Ureter (tissue), 1 donor: ENCODE measurements at regions not wholly inside any gene's neighbourhood (a gene's known extent, or its start where the extent isn't known, plus 50 kb on each side); places are given as distances from the start of the nearest gene placed in this dataset.
"Not testable (repeated sequence)": the region's sequence is repeated elsewhere in the genome, so short reads cannot be mapped to it uniquely, and the experiment has no call there.

ENCODE experiments used
- DNase-seq: peaks from one replicate; pipeline ENCODE4 v3.0.0-alpha.2; 2020; ENCODE audit warnings: low spot score
- donor health status: DM: yes; HTN: yes; CAD: no.

DNA sequence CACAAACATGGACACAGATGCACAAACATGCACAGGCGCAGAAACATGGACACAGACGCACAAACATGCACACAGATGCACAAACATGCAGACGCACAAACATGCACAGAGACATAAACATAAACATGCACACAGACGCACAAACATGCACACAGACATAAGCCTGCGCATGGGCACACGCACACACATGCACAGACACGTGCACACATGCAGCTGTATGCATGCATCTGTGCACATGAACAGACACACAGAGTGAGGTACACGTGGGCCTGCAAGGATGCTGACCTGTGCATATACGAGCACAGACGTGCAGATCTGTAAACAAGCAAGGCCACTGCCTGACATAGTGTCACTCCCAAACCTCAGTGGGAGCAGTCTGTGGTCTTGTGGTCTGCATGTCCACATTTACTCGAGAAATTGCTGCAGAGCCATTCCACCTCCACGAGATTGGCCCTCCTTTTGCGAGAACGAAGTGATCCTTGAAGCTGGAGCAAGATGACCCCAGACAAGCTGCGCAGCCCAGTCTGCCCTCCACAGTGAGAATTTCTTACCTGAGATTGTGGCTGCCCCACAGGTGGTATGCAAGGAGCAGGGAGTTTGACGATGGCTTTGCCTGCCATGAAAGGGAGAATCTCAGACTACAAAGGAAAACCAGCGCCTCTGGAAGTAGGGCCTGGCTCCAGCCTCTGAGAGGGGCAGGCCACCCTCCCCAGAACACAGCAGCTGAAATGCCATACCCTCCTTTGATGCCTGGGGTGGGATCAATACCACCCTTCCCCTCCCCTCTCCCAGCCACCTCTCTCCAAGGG is 299.9 kb downstream of the BRD1 start:
- no peak for DNase-seq

DNA sequence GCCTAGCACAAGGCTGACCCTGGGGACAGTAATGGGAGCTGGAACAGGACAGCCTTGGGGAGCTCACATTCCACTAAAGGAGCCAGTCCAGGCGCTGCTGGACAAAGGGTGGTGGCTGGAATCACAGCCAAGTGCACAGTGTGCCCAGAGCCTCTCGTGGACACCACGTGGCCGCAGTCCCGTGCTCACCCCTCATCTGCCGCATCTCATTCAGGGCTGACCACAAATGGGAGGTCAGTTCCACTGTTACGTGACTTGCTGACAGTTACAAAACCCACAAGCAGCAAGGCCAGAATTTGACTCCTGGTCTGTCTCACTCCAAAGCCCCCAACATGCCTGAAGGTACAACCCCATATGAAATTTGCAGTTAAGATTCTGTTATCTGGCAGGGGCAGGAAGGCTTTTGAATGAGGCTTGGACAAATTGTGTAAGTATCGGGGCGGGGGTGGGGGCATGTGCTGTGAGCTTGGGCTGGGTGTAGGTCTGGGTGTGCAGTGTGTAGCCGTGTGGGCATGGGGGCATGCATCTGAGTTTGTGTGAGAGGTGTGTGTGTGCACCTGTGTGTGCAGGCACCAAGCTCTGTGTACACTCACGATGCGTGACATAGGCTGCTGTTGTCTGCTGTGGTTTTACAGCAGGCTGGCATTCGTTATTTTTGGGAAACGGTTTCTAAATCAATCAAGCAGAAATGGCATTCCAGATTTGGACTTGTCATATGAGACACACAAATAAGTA is 301.7 kb downstream of the BRD1 start:
- no peak for DNase-seq

DNA sequence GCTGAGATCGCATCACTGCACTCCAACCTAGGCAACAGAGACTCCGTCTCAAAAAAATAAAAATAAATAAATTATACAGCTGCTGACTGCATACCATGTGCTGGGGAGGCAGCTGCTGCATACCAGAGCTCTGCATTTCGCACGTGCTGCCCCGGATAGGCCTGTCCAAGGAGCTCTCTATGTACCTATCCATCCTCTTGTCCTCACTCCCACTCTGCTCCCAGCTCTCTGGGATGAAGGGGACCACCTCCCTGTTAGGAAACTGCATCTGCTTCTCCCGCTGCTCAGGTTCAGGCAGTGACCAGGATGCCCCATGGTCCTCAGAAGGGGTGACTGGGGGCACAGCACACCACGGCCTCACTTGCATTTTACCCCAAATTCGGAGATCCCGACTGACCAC is 302.3 kb downstream of the BRD1 start:
- DNase-seq = no peak

DNA sequence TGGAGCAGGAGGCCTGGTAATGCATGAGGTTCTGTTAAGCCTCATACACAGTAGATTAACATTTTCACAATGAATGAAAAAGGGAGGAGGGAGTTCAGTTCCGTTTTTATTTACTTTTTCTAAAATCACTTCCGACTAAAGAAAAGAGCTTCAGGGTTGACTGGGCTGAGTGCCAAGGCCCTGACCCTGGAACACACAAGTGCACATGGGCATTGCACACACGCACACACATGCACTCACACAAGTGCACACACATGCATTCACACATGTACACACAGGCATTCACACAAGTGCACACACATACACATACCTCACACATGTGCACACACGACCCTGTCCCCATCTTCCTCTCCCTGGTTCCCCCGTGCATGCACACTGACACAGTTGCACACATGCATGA is 303.3 kb downstream of the BRD1 start:
- DNase-seq = no peak

DNA sequence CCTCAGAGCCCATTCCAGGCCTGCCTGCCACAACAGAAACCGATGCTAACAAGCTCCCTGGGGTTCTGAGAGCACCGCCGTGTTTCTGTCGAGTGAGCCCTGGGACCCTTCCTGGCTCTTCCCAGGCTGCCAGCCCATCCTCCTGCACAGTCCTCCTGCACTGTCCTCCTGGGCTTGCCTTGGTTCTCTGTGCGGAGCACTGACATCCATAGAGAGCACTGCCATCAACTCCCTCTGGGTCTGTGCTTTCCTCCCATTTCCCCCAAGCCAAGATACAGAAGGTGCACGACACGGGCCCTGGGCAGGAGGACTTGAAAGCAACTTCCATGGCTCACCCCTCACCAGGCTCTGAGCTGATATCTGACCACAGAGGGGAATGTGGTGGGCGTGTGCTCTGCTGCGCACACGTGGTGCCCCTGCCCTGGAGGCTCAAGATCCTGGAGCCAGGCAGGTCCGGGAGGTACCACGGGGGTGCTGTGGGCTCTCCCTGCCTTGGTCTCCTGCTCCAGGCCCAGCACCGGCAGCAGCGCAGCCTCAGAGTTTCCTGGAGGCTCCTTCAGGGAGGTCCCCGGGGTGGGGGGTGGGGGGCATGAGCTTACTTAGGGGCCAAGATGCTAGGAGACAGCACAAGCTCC is 304.2 kb downstream of the BRD1 start:
- DNase-seq = no peak

DNA sequence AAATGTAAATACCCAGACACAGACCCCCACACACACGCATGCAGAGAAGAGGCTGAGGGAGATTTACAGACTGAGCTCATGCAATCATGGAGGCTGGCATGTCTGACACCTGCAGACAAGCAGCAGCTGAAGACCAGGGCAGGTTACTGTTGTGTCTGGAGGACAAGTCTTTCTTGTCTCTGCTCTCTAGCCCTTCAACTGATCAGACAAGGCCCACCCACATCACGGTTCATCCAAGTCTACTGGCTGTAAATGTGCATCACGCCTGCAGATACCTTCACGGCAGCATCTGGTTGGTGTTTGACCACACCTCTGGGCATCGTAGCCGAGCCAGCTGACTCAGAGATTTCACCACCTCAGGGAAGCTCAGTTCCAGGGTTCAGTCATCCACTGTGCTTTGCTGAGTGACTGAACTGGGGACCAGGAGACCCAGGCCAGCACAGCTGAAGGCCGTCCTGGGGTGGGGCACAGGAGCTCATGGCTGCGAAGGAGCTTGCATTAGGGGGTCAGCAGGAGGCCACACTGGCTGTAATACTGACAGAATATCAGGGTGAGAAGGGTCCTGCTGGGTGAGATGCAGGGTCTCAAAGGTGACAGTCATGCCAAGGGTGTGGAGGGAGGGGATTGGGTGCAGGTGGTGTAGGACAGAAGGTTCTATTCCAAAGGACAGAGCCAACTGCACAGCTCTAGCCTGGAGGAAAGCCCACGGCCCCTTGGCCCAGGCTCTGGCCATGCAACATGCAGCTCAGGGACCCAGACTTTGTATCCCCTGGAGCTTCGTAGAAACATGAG is 304.9 kb downstream of the BRD1 start:
- DNase-seq = no peak

DNA sequence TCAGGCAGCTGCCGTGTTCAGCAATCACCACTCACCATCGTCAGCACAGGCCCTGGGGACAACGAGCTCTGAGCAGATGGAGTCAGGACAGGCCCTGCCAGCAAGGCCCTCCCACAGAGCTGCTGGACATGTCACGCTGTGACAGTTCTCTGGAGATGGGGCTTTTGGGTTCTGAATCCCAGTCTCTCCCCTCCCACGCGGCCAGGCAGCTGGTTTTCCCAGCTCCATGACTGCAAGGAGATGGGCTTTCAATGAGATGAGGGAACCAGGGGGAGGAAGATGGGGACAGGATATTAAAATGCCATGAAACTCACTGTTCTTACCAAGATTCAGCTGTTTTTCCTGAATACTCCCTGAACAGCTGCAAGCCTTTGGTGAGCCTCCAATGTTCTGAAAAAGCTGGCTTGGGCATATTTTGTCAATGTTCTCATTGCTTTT is 305.9 kb downstream of the BRD1 start:
- DNase-seq = no peak

DNA sequence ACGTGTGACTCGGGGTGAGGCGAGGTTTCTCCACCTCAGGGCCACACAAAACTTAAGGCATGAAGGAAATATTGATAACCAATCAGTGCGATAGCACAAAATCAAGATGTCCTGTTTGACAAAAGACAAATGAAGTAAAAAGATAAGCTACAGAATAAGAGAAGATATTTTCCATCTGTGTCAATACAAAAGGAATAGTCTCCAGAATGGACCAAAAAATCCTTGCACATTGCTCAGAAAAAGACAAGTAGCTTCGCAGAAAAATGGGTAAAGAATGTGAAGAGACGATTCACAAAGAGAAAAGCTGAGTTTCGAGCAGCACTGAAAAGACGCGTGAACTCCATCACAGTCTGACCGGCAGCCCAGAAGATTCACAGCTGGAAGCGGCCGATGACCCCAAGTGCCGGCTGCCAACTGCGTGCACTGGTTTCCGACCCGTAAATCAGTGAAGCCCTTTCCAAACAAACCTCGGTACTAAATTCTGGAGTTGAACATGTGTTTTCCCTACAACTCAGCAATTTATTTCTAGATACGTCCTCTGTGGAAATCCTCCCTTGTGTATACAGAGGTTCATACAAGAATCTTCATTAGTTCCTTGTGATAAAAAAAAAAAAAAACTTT is 308.4 kb downstream of the BRD1 start:
- no peak for DNase-seq

DNA sequence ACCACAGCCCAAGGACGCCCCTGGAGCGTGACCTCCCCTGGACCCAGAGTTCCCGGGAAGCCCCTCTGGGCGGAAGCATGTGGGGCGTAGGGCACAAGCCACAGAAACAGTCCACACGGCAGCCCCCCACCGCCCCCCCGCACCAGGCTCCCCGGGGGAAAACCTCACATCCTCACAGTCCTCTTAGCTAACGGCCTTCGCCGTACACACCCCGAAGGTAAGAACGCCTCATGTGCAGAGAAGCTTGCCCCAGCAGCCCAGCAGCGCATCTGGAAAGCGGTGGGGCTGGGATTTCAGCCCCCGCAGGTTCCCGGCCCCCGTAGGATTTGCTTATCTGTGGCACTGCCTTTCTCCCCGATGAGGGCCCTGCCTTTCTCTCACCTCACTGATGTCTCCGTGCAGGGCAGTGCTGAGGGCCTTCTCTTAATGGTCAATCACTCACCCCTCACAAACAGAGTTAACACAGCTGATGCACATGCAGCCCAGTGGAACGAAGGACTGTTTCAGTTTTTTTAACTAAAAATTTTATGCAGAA is 309.2 kb downstream of the BRD1 start:
- no peak for DNase-seq

DNA sequence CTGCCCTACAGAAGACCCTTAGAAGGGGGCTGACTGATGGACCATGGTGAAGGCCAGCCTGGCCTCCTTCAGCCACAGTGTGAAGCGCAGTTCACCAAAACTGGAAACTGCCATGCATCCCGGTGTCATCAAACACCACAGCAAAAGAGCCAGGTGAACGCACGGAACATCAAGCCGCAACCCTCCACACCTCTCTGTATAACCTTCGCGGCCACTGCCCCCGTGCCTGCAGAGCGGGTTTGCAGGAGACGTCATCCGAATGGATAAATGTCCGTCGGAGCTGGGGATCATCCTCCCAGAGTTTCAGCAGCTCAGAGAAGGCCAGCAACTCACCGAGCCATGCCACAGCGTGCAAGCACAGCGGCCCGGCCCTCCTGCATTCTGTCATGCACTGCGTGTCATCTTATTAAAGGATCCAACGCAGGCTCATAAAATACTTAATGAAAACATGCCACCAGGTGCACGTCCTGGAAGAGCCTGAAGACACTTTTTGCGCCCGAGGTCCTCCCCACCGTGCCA is 309.9 kb downstream of the BRD1 start:
- no peak for DNase-seq

DNA sequence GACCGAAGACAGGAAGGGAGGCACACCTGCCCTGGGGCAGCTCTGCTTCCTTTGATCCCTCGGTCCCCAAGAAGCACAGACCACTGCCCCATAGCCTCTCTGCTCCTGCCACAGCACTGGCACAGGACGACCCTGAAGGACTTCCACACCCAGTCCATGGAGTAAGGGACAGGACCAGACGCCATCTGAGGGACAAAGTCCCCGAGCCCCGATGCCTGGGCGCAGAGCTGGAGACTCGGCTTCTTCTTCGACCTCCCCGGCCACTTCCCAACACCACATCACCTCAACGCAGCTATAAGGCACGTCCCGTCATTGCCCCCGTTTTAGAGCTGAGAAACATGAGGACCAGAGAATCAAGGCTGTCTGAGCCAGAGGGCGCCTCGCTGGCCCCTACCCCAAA is 310.5 kb downstream of the BRD1 start:
- no peak for DNase-seq

DNA sequence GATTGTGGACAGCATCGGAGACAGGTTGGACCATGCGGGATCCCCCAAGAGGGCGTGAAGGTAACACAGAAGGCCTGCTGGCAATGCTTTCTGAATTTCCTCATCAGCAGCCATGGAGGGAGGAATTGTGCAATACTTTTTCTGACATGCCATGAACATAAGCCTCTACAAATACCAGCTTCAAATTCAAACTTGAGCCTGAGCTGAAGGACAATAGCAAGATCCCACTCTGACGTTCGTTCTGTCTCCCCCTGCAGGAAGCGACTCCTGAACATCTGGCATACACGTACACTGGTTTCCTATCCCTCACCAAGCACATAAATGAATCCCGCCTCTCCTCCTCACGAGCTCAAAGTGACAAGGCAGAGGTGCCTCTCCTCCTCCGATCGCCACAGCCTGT is 312.2 kb downstream of the BRD1 start:
- no peak for DNase-seq

DNA sequence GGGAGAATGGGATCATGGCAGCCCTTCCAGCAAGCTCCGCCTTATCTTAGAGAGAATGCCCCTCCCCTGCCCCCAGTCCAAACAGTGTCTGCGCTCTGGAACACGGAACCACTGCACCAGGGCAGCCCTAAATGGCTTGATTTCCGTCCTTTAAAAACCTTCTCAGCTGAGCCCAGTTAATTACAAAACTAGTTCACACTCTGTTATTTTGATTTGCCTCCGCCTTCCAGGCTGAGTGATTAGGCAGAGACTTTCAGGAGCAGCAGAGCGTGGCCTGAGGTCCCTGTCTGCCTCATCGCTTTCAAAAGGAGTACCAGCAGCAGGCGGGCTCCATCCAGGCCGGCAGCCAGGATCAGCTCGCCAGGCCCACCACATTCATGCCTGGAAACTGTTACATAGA is 313.0 kb downstream of the BRD1 start:
- DNase-seq = no peak

DNA sequence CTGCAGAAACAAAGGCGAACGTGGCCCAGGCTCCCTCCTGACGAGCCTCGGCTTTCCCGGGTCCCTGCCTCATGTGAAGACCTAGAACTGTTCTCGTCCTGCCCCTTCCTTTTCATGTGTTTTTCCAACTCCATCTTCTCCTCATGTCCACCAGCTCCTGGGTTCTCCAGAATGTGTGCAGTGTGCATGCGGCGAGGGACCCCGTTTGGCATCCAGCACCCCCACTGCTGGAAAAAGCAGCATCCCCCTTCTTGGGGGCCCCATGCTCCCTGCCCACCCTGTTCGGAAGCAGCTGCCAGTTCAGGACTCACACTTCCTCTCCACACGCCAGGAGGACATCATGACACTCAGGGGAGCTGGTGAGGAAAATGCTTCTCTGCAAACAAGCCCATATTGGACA is 313.5 kb downstream of the BRD1 start:
- no peak for DNase-seq

DNA sequence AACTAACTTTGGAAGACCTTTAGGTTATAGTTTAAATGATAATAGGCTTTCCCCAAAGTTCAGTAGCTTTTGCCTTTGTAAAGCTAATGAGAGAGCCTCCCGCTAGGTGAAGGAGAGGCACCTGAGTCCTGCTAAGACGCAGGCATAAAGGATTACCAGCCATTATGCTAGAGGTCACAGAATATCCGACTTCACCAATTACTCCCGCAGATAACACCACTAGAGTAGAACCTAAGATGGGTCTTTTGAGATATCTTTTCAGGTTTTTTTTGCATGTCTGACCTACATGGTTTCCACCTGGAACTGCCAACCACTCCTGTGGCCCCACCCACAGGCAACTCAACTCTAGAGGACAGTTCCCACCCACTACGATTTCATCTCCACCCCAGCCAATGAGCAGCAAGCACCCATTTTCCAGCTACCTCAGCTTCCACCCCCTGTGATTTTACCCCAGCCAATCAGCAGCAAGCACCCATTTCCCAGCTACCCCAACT is 314.3 kb downstream of the BRD1 start:
- DNase-seq = no peak

DNA sequence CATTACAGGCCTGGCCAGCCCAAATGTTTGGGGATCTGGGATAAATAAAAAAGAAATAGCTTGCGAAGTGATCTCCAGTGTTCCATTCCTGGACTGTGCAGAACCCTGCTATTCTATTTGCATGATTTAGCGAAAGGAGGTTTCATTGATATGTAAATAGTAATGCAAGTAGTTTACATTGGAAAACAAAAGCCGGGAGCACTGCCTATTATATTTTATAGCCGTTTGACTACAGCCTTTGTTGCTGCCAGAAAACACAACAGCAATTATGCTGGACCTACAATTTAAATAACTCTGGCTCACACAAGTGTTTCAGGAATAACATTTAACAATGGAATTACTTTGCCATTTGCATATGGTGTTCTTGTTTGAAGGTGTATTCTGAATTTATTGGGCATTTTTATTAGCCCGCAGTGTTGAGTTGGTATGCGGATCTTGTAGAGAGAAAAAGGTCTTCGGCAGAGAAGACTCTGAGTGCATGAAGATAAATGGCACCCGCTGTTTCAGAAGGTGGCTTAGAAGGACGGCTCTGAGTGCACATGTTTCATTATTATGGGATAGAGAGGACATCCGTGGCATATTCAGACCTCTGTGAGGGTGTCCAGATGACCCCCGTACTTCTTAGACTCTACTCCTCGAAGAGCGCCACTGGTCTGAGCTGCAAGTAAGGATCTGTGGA is 315.0 kb downstream of the BRD1 start:
- DNase-seq = no peak

DNA sequence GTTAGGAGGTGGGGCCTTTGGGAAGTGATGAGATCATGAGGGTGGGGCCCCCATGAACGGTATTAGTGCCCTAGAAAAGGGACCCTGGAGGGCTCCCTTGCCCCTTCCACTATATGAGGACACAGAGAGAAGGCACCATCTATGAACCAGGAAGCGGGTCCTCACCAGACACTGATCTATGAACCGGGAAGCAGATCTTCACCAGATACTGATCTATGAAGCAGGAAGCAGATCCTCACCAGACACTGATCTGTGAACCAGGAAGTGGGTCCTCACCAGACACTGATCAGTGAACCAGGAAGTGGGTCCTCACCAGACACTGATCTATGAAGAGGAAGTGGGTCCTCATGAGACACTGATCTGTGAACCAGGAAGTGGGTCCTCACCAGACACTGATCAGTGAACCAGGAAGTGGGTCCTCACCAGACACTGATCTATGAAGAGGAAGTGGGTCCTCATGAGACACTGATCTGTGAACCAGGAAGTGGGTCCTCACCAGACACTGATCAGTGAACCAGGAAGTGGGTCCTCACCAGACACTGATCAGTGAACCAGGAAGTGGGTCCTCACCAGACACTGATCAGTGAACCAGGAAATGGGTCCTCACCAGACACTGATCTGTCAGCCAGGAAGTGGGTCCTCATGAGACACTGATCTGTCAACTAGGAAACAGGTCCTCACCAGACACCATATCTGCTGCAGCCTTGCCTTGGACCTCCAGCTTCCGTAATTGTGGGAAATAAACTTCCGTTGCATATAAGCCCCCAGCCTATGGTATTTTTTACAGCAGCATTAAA is 316.1 kb downstream of the BRD1 start:
- not testable (repeated sequence) for DNase-seq

DNA sequence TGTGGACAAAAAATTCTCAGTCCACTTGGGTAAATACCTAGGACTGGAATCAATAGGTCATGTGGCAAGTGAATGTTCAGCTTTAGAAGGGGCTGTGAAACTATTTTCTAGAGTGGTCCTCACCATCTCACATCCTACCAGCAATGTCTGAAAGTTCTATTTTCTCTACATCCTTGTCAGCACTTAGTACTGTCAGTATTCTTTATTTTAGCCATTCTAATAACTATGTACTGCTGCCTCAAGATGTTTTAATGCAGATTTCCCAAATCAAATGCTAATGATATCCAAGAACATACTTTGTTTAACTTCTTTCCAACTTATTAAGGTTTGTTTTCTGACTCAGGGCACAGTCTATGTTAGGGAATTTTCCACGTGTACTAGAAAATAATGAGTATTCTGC is 317.0 kb downstream of the BRD1 start:
- no peak for DNase-seq

DNA sequence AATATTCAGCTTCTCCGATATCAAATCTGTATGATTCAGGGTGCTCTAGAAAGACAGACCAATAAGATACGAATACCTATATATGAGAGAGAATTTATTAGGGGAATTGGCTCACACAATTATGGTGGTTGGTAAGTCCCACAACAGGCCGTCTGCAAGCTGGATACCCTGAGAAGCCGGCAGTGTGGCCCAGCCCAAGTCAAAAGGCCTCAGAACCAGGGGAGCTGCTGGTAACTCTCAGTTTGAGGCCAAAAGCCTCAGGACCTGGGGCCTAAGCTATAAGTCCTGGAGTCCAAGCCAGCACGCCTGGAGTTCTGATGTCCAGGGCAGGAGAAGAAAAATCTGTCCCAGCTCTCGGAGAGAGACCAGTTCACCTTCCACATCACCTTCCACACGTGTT is 318.7 kb downstream of the BRD1 start:
- DNase-seq = no peak

DNA sequence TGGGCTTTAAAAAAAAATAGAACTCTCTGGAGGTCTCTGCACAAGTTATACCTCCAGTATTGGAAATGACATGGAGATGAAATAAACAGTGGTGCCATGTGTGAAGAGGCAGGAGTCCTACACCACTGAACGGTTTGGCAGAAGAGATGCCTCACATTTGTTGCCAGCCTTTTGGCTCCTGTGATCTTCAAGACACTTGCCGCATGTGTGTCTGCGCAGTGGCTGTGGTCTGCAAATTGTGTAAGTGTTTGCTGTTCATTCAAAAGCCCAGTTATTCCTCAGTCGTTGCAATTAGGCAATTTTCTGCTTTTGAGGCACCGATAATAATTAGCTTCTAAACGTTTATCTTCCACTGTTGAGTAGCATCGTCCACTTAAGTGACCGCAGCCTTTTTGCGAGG is 319.1 kb downstream of the BRD1 start:
- DNase-seq = no peak
